ENCODE measurements at regions not wholly inside any gene's neighbourhood (a gene's known extent, or its start where the extent isn't known, plus 50 kb on each side); places are given as distances from the start of the nearest gene placed in this dataset.

- no peak overlapping the region for H3K27ac ChIP-seq (replicated peaks; ENCODE audit: low read length)
- H3K79me1 ChIP-seq (ENCODE audit: low read depth, low read length): no peaks in the 10 kb centered on the region
- no peak overlapping the region for H3K14ac ChIP-seq (ENCODE audit: low read length)
- H2BK12ac ChIP-seq (ENCODE audit: low read length): no peak overlapping the region
- H3K36me3 ChIP-seq (replicated peaks in 1 of 2; ENCODE audit: control insufficient read depth in 2 of 2, insufficient read depth in 2 of 2, low read length in 2 of 2): no peaks in the 10 kb centered on the region
- H3K23ac ChIP-seq (ENCODE audit: low read depth, low read length, poor library complexity): no peak overlapping the region
- DNase-seq (ENCODE audit: low spot score): no peak
- WGBS, 2 donors (ENCODE audit: extremely low coverage in 2 of 2, insufficient read length in 2 of 2, insufficient replicate concordance in 1 of 2): no CpG with 5 or more reads among the region's 3 CpGs
- H3K9ac ChIP-seq (ENCODE audit: low read depth, low read length, poor library complexity): no peak overlapping the region
- no peak overlapping the region for H2BK5ac ChIP-seq (ENCODE audit: low read length)
- no peak overlapping the region for H2BK15ac ChIP-seq (ENCODE audit: low read length)
- H2AFZ ChIP-seq (ENCODE audit: low read length): no peak overlapping the region
- no peak overlapping the region for H3K4ac ChIP-seq (ENCODE audit: low read length)
- H3K4me1 ChIP-seq (ENCODE audit: control insufficient read depth in 2 of 2, insufficient read depth in 1 of 2, low read depth in 1 of 2, low read length in 2 of 2): peaks cover 0 to 5% of the 10 kb centered on the region in 2 donors
- H3K9me3 ChIP-seq (replicated peaks in 1 of 2; ENCODE audit: control insufficient read depth in 2 of 2, insufficient read depth in 1 of 2, low read depth in 1 of 2, low read length in 2 of 2): no peaks in the 10 kb centered on the region
- no peak overlapping the region for H3K4me3 ChIP-seq (ENCODE audit: low read length in 2 of 2)
- no peak overlapping the region for H4K8ac ChIP-seq (ENCODE audit: low read depth, low read length)
- H4K91ac ChIP-seq (ENCODE audit: low read depth, low read length, poor library complexity): no peak overlapping the region
- H3K18ac ChIP-seq (ENCODE audit: low read length): no peak overlapping the region
- no peak overlapping the region for H3K4me2 ChIP-seq (ENCODE audit: insufficient read depth, low read length, poor library complexity, severe bottlenecking)
- H3K27me3 ChIP-seq (ENCODE audit: control insufficient read depth in 3 of 3, insufficient read depth in 3 of 3, low read depth in 1 of 3, low read length in 3 of 3): no peaks in the 10 kb centered on the region
- no peak overlapping the region for H2BK120ac ChIP-seq (ENCODE audit: low read depth, low read length)
- H2AK5ac ChIP-seq (ENCODE audit: low read depth, low read length): no peak overlapping the region
Measured at GRCh38 chr2:156155319-156155718, 177.2 kb downstream of the NR4A2 start.

GRCh38 chr2:156151351-156151750, 181.2 kb downstream of the NR4A2 start:
- no peak overlapping the region for H2BK120ac ChIP-seq (ENCODE audit: low read depth, low read length)
- no peak overlapping the region for H3K23ac ChIP-seq (ENCODE audit: low read depth, low read length, poor library complexity)
- peaks cover 2% of the 10 kb centered on the region for H3K79me1 ChIP-seq (ENCODE audit: low read depth, low read length)
- no peak overlapping the region for H2BK5ac ChIP-seq (ENCODE audit: low read length)
- no peak overlapping the region for H3K4me3 ChIP-seq (ENCODE audit: low read length in 2 of 2)
- H3K9me3 ChIP-seq (replicated peaks in 1 of 2; ENCODE audit: control insufficient read depth in 2 of 2, insufficient read depth in 1 of 2, low read depth in 1 of 2, low read length in 2 of 2): no peaks in the 10 kb centered on the region
- H3K18ac ChIP-seq (ENCODE audit: low read length): no peak overlapping the region
- H2AK5ac ChIP-seq (ENCODE audit: low read depth, low read length): no peak overlapping the region
- no peak overlapping the region for H3K4me2 ChIP-seq (ENCODE audit: insufficient read depth, low read length, poor library complexity, severe bottlenecking)
- no peak for DNase-seq (ENCODE audit: low spot score)
- H2BK15ac ChIP-seq (ENCODE audit: low read length): no peak overlapping the region
- no CpG with 5 or more reads among the region's 1 CpG for WGBS, 2 donors (ENCODE audit: extremely low coverage in 2 of 2, insufficient read length in 2 of 2, insufficient replicate concordance in 1 of 2)
- no peak overlapping the region for H2BK12ac ChIP-seq (ENCODE audit: low read length)
- no peaks in the 10 kb centered on the region for H3K4me1 ChIP-seq (ENCODE audit: control insufficient read depth in 2 of 2, insufficient read depth in 1 of 2, low read depth in 1 of 2, low read length in 2 of 2)
- H3K9ac ChIP-seq (ENCODE audit: low read depth, low read length, poor library complexity): no peak overlapping the region
- no peaks in the 10 kb centered on the region for H3K36me3 ChIP-seq (replicated peaks in 1 of 2; ENCODE audit: control insufficient read depth in 2 of 2, insufficient read depth in 2 of 2, low read length in 2 of 2)
- H3K27me3 ChIP-seq (ENCODE audit: control insufficient read depth in 3 of 3, insufficient read depth in 3 of 3, low read depth in 1 of 3, low read length in 3 of 3): no peaks in the 10 kb centered on the region
- H4K8ac ChIP-seq (ENCODE audit: low read depth, low read length): no peak overlapping the region
- no peak overlapping the region for H3K27ac ChIP-seq (replicated peaks; ENCODE audit: low read length)
- H3K14ac ChIP-seq (ENCODE audit: low read length): no peak overlapping the region
- no peak overlapping the region for H4K91ac ChIP-seq (ENCODE audit: low read depth, low read length, poor library complexity)
- H2AFZ ChIP-seq (ENCODE audit: low read length): no peak overlapping the region
- H3K4ac ChIP-seq (ENCODE audit: low read length): no peak overlapping the region

- Histone ChIP-seq H3K27ac (replicated peaks; ENCODE audit: low read length) (no peak overlapping the region), H4K91ac (ENCODE audit: low read depth, low read length, poor library complexity) (no peak overlapping the region), H3K4ac (ENCODE audit: low read length) (no peak overlapping the region), H2BK15ac (ENCODE audit: low read length) (no peak overlapping the region), H3K18ac (ENCODE audit: low read length) (no peak overlapping the region), H3K4me1 (ENCODE audit: control insufficient read depth in 2 of 2, insufficient read depth in 1 of 2, low read depth in 1 of 2, low read length in 2 of 2) (no peaks in the 10 kb centered on the region), H3K79me1 (ENCODE audit: low read depth, low read length) (peaks cover 2% of the 10 kb centered on the region), H3K36me3 (replicated peaks in 1 of 2; ENCODE audit: control insufficient read depth in 2 of 2, insufficient read depth in 2 of 2, low read length in 2 of 2) (no peaks in the 10 kb centered on the region), H3K9ac (ENCODE audit: low read depth, low read length, poor library complexity) (no peak overlapping the region), H2AFZ (ENCODE audit: low read length) (no peak overlapping the region), H4K8ac (ENCODE audit: low read depth, low read length) (no peak overlapping the region), H3K4me3 (ENCODE audit: low read length in 2 of 2) (no peak overlapping the region), H2AK5ac (ENCODE audit: low read depth, low read length) (no peak overlapping the region), H3K9me3 (replicated peaks in 1 of 2; ENCODE audit: control insufficient read depth in 2 of 2, insufficient read depth in 1 of 2, low read depth in 1 of 2, low read length in 2 of 2) (no peaks in the 10 kb centered on the region), H2BK120ac (ENCODE audit: low read depth, low read length) (no peak overlapping the region), H3K27me3 (ENCODE audit: control insufficient read depth in 3 of 3, insufficient read depth in 3 of 3, low read depth in 1 of 3, low read length in 3 of 3) (no peaks in the 10 kb centered on the region), H3K23ac (ENCODE audit: low read depth, low read length, poor library complexity) (no peak overlapping the region), H2BK12ac (ENCODE audit: low read length) (no peak overlapping the region), H3K14ac (ENCODE audit: low read length) (no peak overlapping the region), H2BK5ac (ENCODE audit: low read length) (no peak overlapping the region), H3K4me2 (ENCODE audit: insufficient read depth, low read length, poor library complexity, severe bottlenecking) (no peak overlapping the region)
- no CpG with 5 or more reads among the region's 4 CpGs for WGBS, 2 donors (ENCODE audit: extremely low coverage in 2 of 2, insufficient read length in 2 of 2, insufficient replicate concordance in 1 of 2)
- no peak for DNase-seq (ENCODE audit: low spot score)
Measured at GRCh38 chr2:156147594-156148330, 184.8 kb downstream of the NR4A2 start.

- no peak overlapping the region for H4K91ac ChIP-seq (ENCODE audit: low read depth, low read length, poor library complexity)
- H3K14ac ChIP-seq (ENCODE audit: low read length): no peak overlapping the region
- peaks cover 2% of the 10 kb centered on the region for H3K79me1 ChIP-seq (ENCODE audit: low read depth, low read length)
- no peak for DNase-seq (ENCODE audit: low spot score)
- H2BK5ac ChIP-seq (ENCODE audit: low read length): no peak overlapping the region
- no peaks in the 10 kb centered on the region for H3K27me3 ChIP-seq (ENCODE audit: control insufficient read depth in 3 of 3, insufficient read depth in 3 of 3, low read depth in 1 of 3, low read length in 3 of 3)
- no peaks in the 10 kb centered on the region for H3K9me3 ChIP-seq (replicated peaks in 1 of 2; ENCODE audit: control insufficient read depth in 2 of 2, insufficient read depth in 1 of 2, low read depth in 1 of 2, low read length in 2 of 2)
- no peak overlapping the region for H3K4ac ChIP-seq (ENCODE audit: low read length)
- no peak overlapping the region for H3K9ac ChIP-seq (ENCODE audit: low read depth, low read length, poor library complexity)
- no peak overlapping the region for H3K23ac ChIP-seq (ENCODE audit: low read depth, low read length, poor library complexity)
- no peak overlapping the region for H3K18ac ChIP-seq (ENCODE audit: low read length)
- H3K4me1 ChIP-seq (ENCODE audit: control insufficient read depth in 2 of 2, insufficient read depth in 1 of 2, low read depth in 1 of 2, low read length in 2 of 2): no peaks in the 10 kb centered on the region
- no peak overlapping the region for H3K4me3 ChIP-seq (ENCODE audit: low read length in 2 of 2)
- no peaks in the 10 kb centered on the region for H3K36me3 ChIP-seq (replicated peaks in 1 of 2; ENCODE audit: control insufficient read depth in 2 of 2, insufficient read depth in 2 of 2, low read length in 2 of 2)
- no CpG with 5 or more reads among the region's 3 CpGs for WGBS, 2 donors (ENCODE audit: extremely low coverage in 2 of 2, insufficient read length in 2 of 2, insufficient replicate concordance in 1 of 2)
- H2BK120ac ChIP-seq (ENCODE audit: low read depth, low read length): no peak overlapping the region
- H2BK12ac ChIP-seq (ENCODE audit: low read length): no peak overlapping the region
- H3K27ac ChIP-seq (replicated peaks; ENCODE audit: low read length): no peak overlapping the region
- no peak overlapping the region for H2AFZ ChIP-seq (ENCODE audit: low read length)
- H2BK15ac ChIP-seq (ENCODE audit: low read length): no peak overlapping the region
- H4K8ac ChIP-seq (ENCODE audit: low read depth, low read length): no peak overlapping the region
- no peak overlapping the region for H2AK5ac ChIP-seq (ENCODE audit: low read depth, low read length)
- H3K4me2 ChIP-seq (ENCODE audit: insufficient read depth, low read length, poor library complexity, severe bottlenecking): no peak overlapping the region
Measured at GRCh38 chr2:156145976-156146375, 186.5 kb downstream of the NR4A2 start.

Data from neuronal stem cell (in vitro differentiated cells).